GM06990 (cell line): ENCODE measurements at regions not wholly inside any gene's neighbourhood (a gene's known extent, or its start where the extent isn't known, plus 50 kb on each side); places are given as distances from the start of the nearest gene placed in this dataset.

Source experiments
- DNase-seq: peaks from one replicate; pipeline ENCODE4 v3.0.0-alpha.2; 2011; ENCODE audit not compliant: insufficient read length; ENCODE audit errors: extremely low read depth
- H3K27me3 ChIP-seq: replicated peaks from 2 replicates; pipeline ENCODE4 v1.6.0; 2011; ENCODE audit warnings: low read length; ENCODE audit not compliant: control insufficient read depth, insufficient read depth
- H3K36me3 ChIP-seq: 2 replicates; pipeline ENCODE4 v1.5.1; 2011; ENCODE audit warnings: low read length; ENCODE audit not compliant: control insufficient read depth, insufficient read depth
- H3K4me3 ChIP-seq: replicated peaks from 2 replicates; pipeline ENCODE4 v1.5.1; 2011; ENCODE audit warnings: low read depth, mild to moderate bottlenecking, control low read depth, low read length
- TF ChIP-seq, protein P1 (sequence below): IDR thresholded peaks from 2 replicates; pipeline ENCODE4 v1.5.1; 2011; ENCODE audit warnings: low read length, control low read depth, mild to moderate bottlenecking, inconsistent platforms; ENCODE audit not compliant: insufficient read depth, poor library complexity, severe bottlenecking

DNA sequence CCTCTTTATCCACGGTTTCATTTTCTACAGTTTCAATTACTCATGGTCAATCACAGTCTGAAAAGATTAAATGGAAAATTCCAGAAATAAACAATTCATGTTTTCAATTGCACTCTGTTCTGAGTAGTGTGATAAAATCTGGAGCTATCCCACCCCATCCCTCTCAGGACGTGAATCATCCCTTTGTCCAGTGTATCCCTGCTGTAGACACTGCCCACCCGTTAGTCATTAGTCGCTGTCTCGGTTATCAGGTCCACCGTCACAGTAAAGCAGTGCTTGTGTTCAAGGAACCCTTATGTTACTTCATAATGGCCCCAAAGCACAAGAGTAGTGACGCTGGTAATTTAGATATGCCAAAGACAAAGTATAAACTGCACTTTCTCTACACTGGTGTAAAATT, 141.0 kb upstream of the LMNTD1 start:
- Histone ChIP-seq H3K27me3 (no peaks in the 10 kb centered on the region), H3K4me3 (no peak overlapping the region), H3K36me3 (no peaks in the 10 kb centered on the region)
- no peak for DNase-seq
- TF ChIP-seq, protein P1, sequence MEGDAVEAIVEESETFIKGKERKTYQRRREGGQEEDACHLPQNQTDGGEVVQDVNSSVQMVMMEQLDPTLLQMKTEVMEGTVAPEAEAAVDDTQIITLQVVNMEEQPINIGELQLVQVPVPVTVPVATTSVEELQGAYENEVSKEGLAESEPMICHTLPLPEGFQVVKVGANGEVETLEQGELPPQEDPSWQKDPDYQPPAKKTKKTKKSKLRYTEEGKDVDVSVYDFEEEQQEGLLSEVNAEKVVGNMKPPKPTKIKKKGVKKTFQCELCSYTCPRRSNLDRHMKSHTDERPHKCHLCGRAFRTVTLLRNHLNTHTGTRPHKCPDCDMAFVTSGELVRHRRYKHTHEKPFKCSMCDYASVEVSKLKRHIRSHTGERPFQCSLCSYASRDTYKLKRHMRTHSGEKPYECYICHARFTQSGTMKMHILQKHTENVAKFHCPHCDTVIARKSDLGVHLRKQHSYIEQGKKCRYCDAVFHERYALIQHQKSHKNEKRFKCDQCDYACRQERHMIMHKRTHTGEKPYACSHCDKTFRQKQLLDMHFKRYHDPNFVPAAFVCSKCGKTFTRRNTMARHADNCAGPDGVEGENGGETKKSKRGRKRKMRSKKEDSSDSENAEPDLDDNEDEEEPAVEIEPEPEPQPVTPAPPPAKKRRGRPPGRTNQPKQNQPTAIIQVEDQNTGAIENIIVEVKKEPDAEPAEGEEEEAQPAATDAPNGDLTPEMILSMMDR = no peak

- H3K36me3 ChIP-seq = no peaks in the 10 kb centered on the region
- H3K4me3 ChIP-seq = no peak overlapping the region
- TF ChIP-seq, protein P1 = no peak
- H3K27me3 ChIP-seq = no peaks in the 10 kb centered on the region
- DNase-seq = no peak
Measured at GRCh38 chr12:25695574-25695973, 142.5 kb upstream of the LMNTD1 start.

DNA sequence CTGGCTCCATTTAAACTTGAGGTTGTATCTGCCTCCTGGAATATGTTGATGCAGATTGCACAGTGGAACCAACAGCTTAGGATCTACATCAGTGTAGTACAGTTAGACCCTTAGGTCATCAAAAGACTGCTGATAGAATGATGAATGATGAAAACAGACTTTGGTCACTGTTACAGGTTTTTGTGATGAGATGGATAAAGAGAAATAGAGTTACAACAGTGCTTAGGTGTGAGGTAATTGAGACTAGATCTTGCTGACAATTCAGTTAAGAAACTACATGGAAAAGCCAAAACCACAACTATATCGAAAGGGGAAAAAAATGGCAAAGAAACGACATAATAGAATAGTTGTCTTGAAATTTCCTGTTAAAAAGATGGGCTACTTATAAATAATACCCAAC, 145.7 kb upstream of the LMNTD1 start:
- no peak overlapping the region for H3K4me3 ChIP-seq
- TF ChIP-seq, protein P1 = no peak
- DNase-seq = no peak
- no peaks in the 10 kb centered on the region for H3K27me3 ChIP-seq
- no peaks in the 10 kb centered on the region for H3K36me3 ChIP-seq

DNA sequence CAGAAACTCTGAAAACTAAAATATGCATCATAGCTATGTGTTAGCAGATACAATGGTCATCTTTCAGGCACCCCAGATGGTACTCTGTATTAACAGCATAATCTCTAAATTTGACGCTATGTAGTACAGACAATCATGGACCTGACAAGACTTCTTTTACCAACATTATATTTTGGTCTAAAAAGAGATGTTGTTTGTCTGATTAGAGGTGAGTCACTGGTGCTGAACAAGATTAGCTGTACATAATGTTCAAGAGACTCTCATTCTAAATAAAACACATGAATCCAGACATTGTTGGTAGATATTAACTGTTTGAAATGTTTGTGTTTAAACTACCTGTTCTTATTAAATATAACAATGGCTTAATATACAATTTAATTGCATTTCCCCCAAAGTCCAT, 146.4 kb upstream of the LMNTD1 start:
- DNase-seq = no peak
- Histone ChIP-seq H3K27me3 (no peaks in the 10 kb centered on the region), H3K36me3 (no peaks in the 10 kb centered on the region), H3K4me3 (no peak overlapping the region)
- TF ChIP-seq, protein P1 = no peak

DNA sequence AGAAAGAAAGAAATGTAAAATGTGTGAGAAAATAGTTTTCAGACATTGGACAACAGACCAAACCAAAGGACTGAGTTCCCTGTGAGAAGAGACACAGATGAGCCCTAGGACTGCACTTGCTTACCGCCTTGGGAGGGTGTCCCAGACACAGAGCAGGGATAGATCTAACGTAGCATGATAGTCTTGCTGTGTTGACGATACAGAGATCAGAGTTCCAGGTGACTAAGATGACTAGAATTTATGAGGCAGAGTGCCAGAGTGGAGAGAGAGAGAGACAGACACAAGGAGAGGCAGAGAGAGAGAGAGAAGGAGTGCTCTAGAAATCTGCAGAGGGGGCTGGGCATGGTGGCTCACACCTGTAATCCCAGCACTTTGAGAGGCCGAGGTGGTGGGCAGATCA, 148.2 kb upstream of the LMNTD1 start:
- no peak for DNase-seq
- Histone ChIP-seq H3K36me3 (no peaks in the 10 kb centered on the region), H3K27me3 (no peaks in the 10 kb centered on the region), H3K4me3 (no peak overlapping the region)
- TF ChIP-seq, protein P1 = no peak

GRCh38 chr12:25702553-25702952, 149.5 kb upstream of the LMNTD1 start:
- no peak for DNase-seq
- TF ChIP-seq, protein P1 = no peak
- H3K36me3 ChIP-seq = no peaks in the 10 kb centered on the region
- H3K27me3 ChIP-seq = no peaks in the 10 kb centered on the region
- H3K4me3 ChIP-seq = no peak overlapping the region
